Neuronal stem cell (in vitro differentiated cells): ENCODE measurements at regions not wholly inside any gene's neighbourhood (a gene's known extent, or its start where the extent isn't known, plus 50 kb on each side); places are given as distances from the start of the nearest gene placed in this dataset.

Experiments
- DNase-seq: peaks from one replicate; pipeline ENCODE4 v3.0.0-alpha.2; 2013; ENCODE audit warnings: low spot score
- H2AFZ ChIP-seq: one replicate; pipeline ENCODE4 v1.6.1; 2013; ENCODE audit warnings: mild to moderate bottlenecking, low read length, inconsistent platforms
- H2AK5ac ChIP-seq: 2 replicates; pipeline ENCODE4 v1.6.1; 2013; ENCODE audit warnings: low read depth, mild to moderate bottlenecking, inconsistent platforms, low read length, moderate library complexity, mixed read lengths
- H2BK120ac ChIP-seq: 2 replicates; pipeline ENCODE4 v1.6.1; 2013; ENCODE audit warnings: low read depth, mild to moderate bottlenecking, inconsistent platforms, low read length, moderate library complexity, mixed read lengths
- H2BK12ac ChIP-seq: one replicate; pipeline ENCODE4 v1.6.1; 2013; ENCODE audit warnings: low read length, inconsistent platforms
- H2BK15ac ChIP-seq: 2 replicates; pipeline ENCODE4 v1.6.1; 2013; ENCODE audit warnings: mild to moderate bottlenecking, low read length, inconsistent platforms, mixed read lengths
- H2BK5ac ChIP-seq: one replicate; pipeline ENCODE4 v1.6.1; 2013; ENCODE audit warnings: inconsistent platforms, mild to moderate bottlenecking, low read length, moderate library complexity
- H3K14ac ChIP-seq: one replicate; pipeline ENCODE4 v1.6.1; 2013; ENCODE audit warnings: low read length, inconsistent platforms
- H3K18ac ChIP-seq: 2 replicates; pipeline ENCODE4 v1.6.1; 2013; ENCODE audit warnings: low read length, inconsistent platforms
- H3K23ac ChIP-seq: 2 replicates; pipeline ENCODE4 v1.6.1; 2013; ENCODE audit warnings: low read depth, mild to moderate bottlenecking, mixed read lengths, low read length, inconsistent platforms; ENCODE audit not compliant: poor library complexity
- H3K27ac ChIP-seq: replicated peaks from 3 replicates; pipeline ENCODE4 v1.5.1; 2013; ENCODE audit warnings: low read length, inconsistent platforms
- H3K27me3 ChIP-seq, 3 experiments: 2 replicates each; pipeline ENCODE4 v1.6.1; 2013; ENCODE audit warnings: low read length in 3 of 3, mild to moderate bottlenecking in 2 of 3, inconsistent platforms in 1 of 3, low read depth in 1 of 3, mixed read lengths in 1 of 3, moderate library complexity in 1 of 3; ENCODE audit not compliant: control insufficient read depth in 3 of 3, insufficient read depth in 3 of 3
- H3K36me3 ChIP-seq, 2 donors: replicated peaks in 1 of 2; 2 replicates each; pipeline ENCODE4 v1.6.1; 2013; ENCODE audit warnings: low read length in 2 of 2; ENCODE audit not compliant: control insufficient read depth in 2 of 2, insufficient read depth in 2 of 2
- H3K4ac ChIP-seq: 2 replicates; pipeline ENCODE4 v1.6.1; 2013; ENCODE audit warnings: inconsistent platforms, mild to moderate bottlenecking, low read length, moderate library complexity
- H3K4me1 ChIP-seq, 2 donors: 1 replicate in 1 of 2; 2 replicates in 1 of 2; pipeline ENCODE4 v1.6.1; 2013; ENCODE audit warnings: low read length in 2 of 2, low read depth in 1 of 2; ENCODE audit not compliant: control insufficient read depth in 2 of 2, insufficient read depth in 1 of 2
- H3K4me2 ChIP-seq: one replicate; pipeline ENCODE4 v1.6.1; 2013; ENCODE audit warnings: mild to moderate bottlenecking, low read length, inconsistent platforms; ENCODE audit not compliant: insufficient read depth, poor library complexity, severe bottlenecking
- H3K4me3 ChIP-seq, 2 donors: 2 replicates each; pipeline ENCODE4 v1.5.1; 2013; ENCODE audit warnings: low read length in 2 of 2, mild to moderate bottlenecking in 2 of 2, inconsistent platforms in 1 of 2, moderate library complexity in 1 of 2
- H3K79me1 ChIP-seq: one replicate; pipeline ENCODE4 v1.6.1; 2013; ENCODE audit warnings: low read depth, mild to moderate bottlenecking, inconsistent platforms, low read length, moderate library complexity
- H3K9ac ChIP-seq: one replicate; pipeline ENCODE4 v1.6.1; 2013; ENCODE audit warnings: mild to moderate bottlenecking, low read depth, low read length, inconsistent platforms; ENCODE audit not compliant: poor library complexity
- H3K9me3 ChIP-seq, 2 donors: replicated peaks in 1 of 2; 2 replicates each; pipeline versions ENCODE3 to v1.6.1; 2013; ENCODE audit warnings: low read length in 2 of 2, mild to moderate bottlenecking in 2 of 2, inconsistent platforms in 1 of 2, low read depth in 1 of 2, mixed read lengths in 1 of 2, moderate library complexity in 1 of 2; ENCODE audit not compliant: control insufficient read depth in 2 of 2, insufficient read depth in 1 of 2
- H4K8ac ChIP-seq: one replicate; pipeline ENCODE4 v1.6.1; 2013; ENCODE audit warnings: low read depth, mild to moderate bottlenecking, inconsistent platforms, low read length, moderate library complexity
- H4K91ac ChIP-seq: one replicate; pipeline ENCODE4 v1.6.1; 2013; ENCODE audit warnings: low read length, low read depth, mild to moderate bottlenecking, inconsistent platforms; ENCODE audit not compliant: poor library complexity
- WGBS, 2 donors: extraction: QIAGEN DNeasy Blood & Tissue Kit; methylation state at CpG; one replicate each; pipeline ENCODE4 v1.1.7; 2013; ENCODE audit warnings: missing lambda C conversion rate in 2 of 2, mixed read lengths in 1 of 2; ENCODE audit not compliant: insufficient read length in 2 of 2, insufficient replicate concordance in 1 of 2; ENCODE audit errors: extremely low coverage in 2 of 2; 5-methylcytosine and 5-hydroxymethylcytosine counted together

DNA sequence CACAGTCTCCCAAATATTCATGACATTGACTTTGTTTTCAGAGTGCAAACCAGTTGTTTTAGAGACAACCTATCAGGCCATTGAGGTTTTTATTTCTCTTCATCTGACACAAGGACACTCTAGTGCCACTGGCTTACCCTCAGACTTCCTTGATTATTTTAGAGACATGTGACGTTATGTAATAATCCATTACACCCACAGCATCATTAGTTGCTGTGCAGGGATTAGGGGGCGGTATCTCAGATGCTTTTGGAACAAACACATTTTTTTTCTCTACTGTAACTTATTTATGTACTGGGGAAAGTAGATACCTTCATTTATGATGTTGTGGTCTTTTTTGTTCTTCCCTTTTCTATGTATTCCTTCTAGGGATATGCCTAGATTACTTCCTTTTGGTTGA lies 2293.1 kb downstream of the PCDH7 start:
- no peak overlapping the region for H3K4me3 ChIP-seq
- peak overlapping the region; percentile 56 for H2AFZ ChIP-seq
- no peak overlapping the region for H3K4me2 ChIP-seq
- H2AK5ac ChIP-seq: no peak overlapping the region
- H3K4ac ChIP-seq: no peak overlapping the region
- DNase-seq: no peak
- H2BK5ac ChIP-seq: no peak overlapping the region
- H3K4me1 ChIP-seq: no peaks in the 10 kb centered on the region
- H3K18ac ChIP-seq: no peak overlapping the region
- no peak overlapping the region for H4K91ac ChIP-seq
- H3K9ac ChIP-seq: no peak overlapping the region
- H2BK12ac ChIP-seq: no peak overlapping the region
- no peaks in the 10 kb centered on the region for H3K79me1 ChIP-seq
- H2BK120ac ChIP-seq: no peak overlapping the region
- no peak overlapping the region for H4K8ac ChIP-seq
- H2BK15ac ChIP-seq: no peak overlapping the region
- no peak overlapping the region for H3K14ac ChIP-seq
- no peaks in the 10 kb centered on the region for H3K9me3 ChIP-seq
- no peak overlapping the region for H3K23ac ChIP-seq
- H3K36me3 ChIP-seq: no peaks in the 10 kb centered on the region
- H3K27me3 ChIP-seq: no peaks in the 10 kb centered on the region
- H3K27ac ChIP-seq: no peak overlapping the region
- WGBS, 2 donors: no CpG with 5 or more reads among the region's 2 CpGs

DNA sequence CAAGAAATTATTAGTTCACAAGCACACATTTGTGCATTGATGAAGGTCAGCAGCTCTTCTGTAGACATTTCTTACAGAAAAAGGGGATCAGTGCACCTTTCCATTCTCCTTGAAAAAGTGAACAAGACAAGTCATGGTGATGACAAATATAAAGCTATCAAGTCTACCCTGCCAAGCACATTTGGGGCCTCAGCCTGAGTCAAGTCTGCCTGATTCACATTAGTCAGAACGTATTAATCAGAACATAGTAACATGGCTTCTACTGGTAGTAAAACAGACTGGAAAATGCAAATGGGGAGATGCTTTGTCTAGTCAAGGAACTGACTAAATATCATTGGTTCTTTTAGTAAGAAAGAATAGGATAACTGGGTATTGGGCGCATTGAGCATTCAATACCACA lies 2305.1 kb downstream of the PCDH7 start:
- no peaks in the 10 kb centered on the region for H3K36me3 ChIP-seq
- no peak overlapping the region for H3K18ac ChIP-seq
- H3K27me3 ChIP-seq: no peaks in the 10 kb centered on the region
- no peak overlapping the region for H3K23ac ChIP-seq
- H2AFZ ChIP-seq: no peak overlapping the region
- H2BK15ac ChIP-seq: no peak overlapping the region
- no peak overlapping the region for H3K4me3 ChIP-seq
- no peak overlapping the region for H3K14ac ChIP-seq
- no peak overlapping the region for H2BK5ac ChIP-seq
- H3K4me2 ChIP-seq: no peak overlapping the region
- no peak overlapping the region for H2BK12ac ChIP-seq
- no peaks in the 10 kb centered on the region for H3K79me1 ChIP-seq
- DNase-seq: no peak
- no peak overlapping the region for H4K8ac ChIP-seq
- H3K9ac ChIP-seq: no peak overlapping the region
- H3K4ac ChIP-seq: no peak overlapping the region
- WGBS, 2 donors: no CpG with 5 or more reads among the region's 2 CpGs
- no peak overlapping the region for H3K27ac ChIP-seq
- no peaks in the 10 kb centered on the region for H3K9me3 ChIP-seq
- no peaks in the 10 kb centered on the region for H3K4me1 ChIP-seq
- H2AK5ac ChIP-seq: no peak overlapping the region
- no peak overlapping the region for H4K91ac ChIP-seq
- H2BK120ac ChIP-seq: no peak overlapping the region

- H3K18ac ChIP-seq: no peak overlapping the region
- DNase-seq: no peak
- no peak overlapping the region for H3K23ac ChIP-seq
- no peak overlapping the region for H3K27ac ChIP-seq
- no peak overlapping the region for H3K4me3 ChIP-seq
- no peak overlapping the region for H2BK120ac ChIP-seq
- H3K36me3 ChIP-seq: no peaks in the 10 kb centered on the region
- H2AFZ ChIP-seq: no peak overlapping the region
- no peaks in the 10 kb centered on the region for H3K4me1 ChIP-seq
- H3K27me3 ChIP-seq: no peaks in the 10 kb centered on the region
- H2BK5ac ChIP-seq: no peak overlapping the region
- no peak overlapping the region for H3K4me2 ChIP-seq
- no peak overlapping the region for H2BK15ac ChIP-seq
- no peak overlapping the region for H2AK5ac ChIP-seq
- no peaks in the 10 kb centered on the region for H3K79me1 ChIP-seq
- no peak overlapping the region for H3K9ac ChIP-seq
- no peak overlapping the region for H2BK12ac ChIP-seq
- H3K4ac ChIP-seq: no peak overlapping the region
- H3K14ac ChIP-seq: no peak overlapping the region
- H4K91ac ChIP-seq: no peak overlapping the region
- no peak overlapping the region for H4K8ac ChIP-seq
- H3K9me3 ChIP-seq: no peaks in the 10 kb centered on the region
These were observed 2309.8 kb downstream of the PCDH7 start for GRCh38 chr4:33029976-33030375.

DNA sequence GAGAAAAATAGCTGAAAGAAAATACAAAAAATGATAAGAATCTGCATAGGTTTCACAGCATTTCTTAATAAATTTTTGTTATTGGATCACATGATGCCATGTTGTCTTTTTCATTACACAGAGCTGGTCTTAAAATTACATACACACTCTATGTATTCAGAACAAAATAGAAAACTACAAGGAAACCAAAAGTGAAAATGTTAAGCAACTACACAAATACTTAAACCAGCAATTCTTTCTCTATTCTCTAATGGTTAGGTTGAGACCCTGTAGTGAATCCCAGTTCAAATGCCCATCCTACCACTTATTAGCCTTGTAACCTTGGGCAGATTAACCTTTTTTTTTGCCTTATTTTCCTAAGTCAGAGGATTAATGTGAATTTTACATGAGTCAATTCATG lies 2311.2 kb downstream of the PCDH7 start:
- no peak overlapping the region for H2AK5ac ChIP-seq
- no peak overlapping the region for H3K4me3 ChIP-seq
- H2BK15ac ChIP-seq: no peak overlapping the region
- no peaks in the 10 kb centered on the region for H3K9me3 ChIP-seq
- no peaks in the 10 kb centered on the region for H3K27me3 ChIP-seq
- H3K4me1 ChIP-seq: no peaks in the 10 kb centered on the region
- H3K9ac ChIP-seq: no peak overlapping the region
- H4K8ac ChIP-seq: no peak overlapping the region
- no peak overlapping the region for H3K4ac ChIP-seq
- no peak overlapping the region for H2BK12ac ChIP-seq
- H2BK5ac ChIP-seq: no peak overlapping the region
- H3K36me3 ChIP-seq: no peaks in the 10 kb centered on the region
- H3K27ac ChIP-seq: no peak overlapping the region
- no peak overlapping the region for H4K91ac ChIP-seq
- no peaks in the 10 kb centered on the region for H3K79me1 ChIP-seq
- no peak overlapping the region for H2BK120ac ChIP-seq
- H3K23ac ChIP-seq: no peak overlapping the region
- H3K14ac ChIP-seq: no peak overlapping the region
- no peak overlapping the region for H2AFZ ChIP-seq
- H3K4me2 ChIP-seq: no peak overlapping the region
- H3K18ac ChIP-seq: no peak overlapping the region
- no peak for DNase-seq
